Hepatocyte (in vitro differentiated cells): ENCODE measurements at regions not wholly inside any gene's neighbourhood (a gene's known extent, or its start where the extent isn't known, plus 50 kb on each side); places are given as distances from the start of the nearest gene placed in this dataset.

Experiments
- CTCF ChIP-seq: fragments of 200-600 bp; sonication (generic); IDR thresholded peaks from 2 replicates; pipeline ENCODE4 v1.5.1; 2016; ENCODE audit warnings: antibody characterized with exemption, mild to moderate bottlenecking; ENCODE audit not compliant: poor library complexity
- EZH2 ChIP-seq: fragments of 200-600 bp; sonication (generic); IDR thresholded peaks from 2 replicates; pipeline ENCODE4 v1.6.1; 2016; ENCODE audit warnings: antibody characterized with exemption, mild to moderate bottlenecking, borderline replicate concordance
- EZH2phosphoT487 ChIP-seq: fragments of 200-600 bp; sonication (generic); IDR thresholded peaks from one replicate; pipeline ENCODE4 v1.6.1; 2018; ENCODE audit warnings: antibody characterized with exemption, mild to moderate bottlenecking, low read depth, moderate library complexity; ENCODE audit not compliant: unreplicated experiment, severe bottlenecking

GRCh38 chr4:37510626-37511025, 175.6 kb downstream of the RELL1 start:
- TF ChIP-seq CTCF (no peak), EZH2 (no peak), EZH2phosphoT487 (no peak)
